Karpas-422 (cell line): ENCODE measurements at regions not wholly inside any gene's neighbourhood (a gene's known extent, or its start where the extent isn't known, plus 50 kb on each side); places are given as distances from the start of the nearest gene placed in this dataset.

Experiments used
- DNase-seq: peaks from one replicate; pipeline ENCODE4 v3.0.0-alpha.2; 2015
- H2AFZ ChIP-seq: fragments of 200-600 bp; sonication (generic); 2 replicates; pipeline ENCODE4 v1.6.1; 2014; ENCODE audit warnings: antibody characterized with exemption, low read length, mixed read lengths
- H3K27ac ChIP-seq: fragments of 200-600 bp; sonication (generic); 2 replicates; pipeline ENCODE4 v1.5.1; 2014; ENCODE audit warnings: mild to moderate bottlenecking, low read length, moderate library complexity
- H3K27me3 ChIP-seq: fragments of 200-600 bp; sonication (generic); 2 replicates; pipeline ENCODE4 v1.6.1; 2014; ENCODE audit warnings: low read length, mixed read lengths
- H3K36me3 ChIP-seq: fragments of 200-600 bp; sonication (generic); 2 replicates; pipeline ENCODE4 v1.6.1; 2014; ENCODE audit warnings: low read length, mixed read lengths; ENCODE audit not compliant: insufficient read depth
- H3K4me1 ChIP-seq: fragments of 200-600 bp; sonication (generic); 2 replicates; pipeline ENCODE4 v1.6.1; 2014; ENCODE audit warnings: mild to moderate bottlenecking, low read length, mixed read lengths
- H3K4me2 ChIP-seq: fragments of 200-600 bp; sonication (generic); 2 replicates; pipeline ENCODE4 v1.6.1; 2014; ENCODE audit warnings: low read length, low read depth, mild to moderate bottlenecking; ENCODE audit not compliant: poor library complexity, severe bottlenecking
- H3K4me3 ChIP-seq: fragments of 200-600 bp; sonication (generic); 2 replicates; pipeline ENCODE4 v1.5.1; 2014; ENCODE audit warnings: mild to moderate bottlenecking, antibody characterized with exemption, low read length, mixed read lengths
- H3K79me2 ChIP-seq: fragments of 200-600 bp; sonication (generic); 2 replicates; pipeline ENCODE4 v1.6.1; 2014; ENCODE audit warnings: mild to moderate bottlenecking, low read length, mixed read lengths
- H3K9ac ChIP-seq: fragments of 200-600 bp; sonication (generic); 2 replicates; pipeline ENCODE4 v1.6.0; 2014; ENCODE audit warnings: low read length
- H3K9me2 ChIP-seq: fragments of 200-600 bp; sonication (generic), shearing (Covaris generic); replicated peaks from 2 replicates; pipeline ENCODE4 v1.6.0; 2014; ENCODE audit warnings: mild to moderate bottlenecking, low read length, moderate library complexity; ENCODE audit not compliant: insufficient read depth
- H3K9me3 ChIP-seq: fragments of 300-700, 200-600 bp; sonication (generic); 2 replicates; pipeline ENCODE4 v1.6.1; 2014; ENCODE audit warnings: low read length, mixed read lengths
- H4K20me1 ChIP-seq: fragments of 200-600 bp; sonication (generic); 2 replicates; pipeline ENCODE4 v1.6.1; 2014; ENCODE audit warnings: mild to moderate bottlenecking, antibody characterized with exemption, low read length, low read depth; ENCODE audit not compliant: insufficient read depth

DNA sequence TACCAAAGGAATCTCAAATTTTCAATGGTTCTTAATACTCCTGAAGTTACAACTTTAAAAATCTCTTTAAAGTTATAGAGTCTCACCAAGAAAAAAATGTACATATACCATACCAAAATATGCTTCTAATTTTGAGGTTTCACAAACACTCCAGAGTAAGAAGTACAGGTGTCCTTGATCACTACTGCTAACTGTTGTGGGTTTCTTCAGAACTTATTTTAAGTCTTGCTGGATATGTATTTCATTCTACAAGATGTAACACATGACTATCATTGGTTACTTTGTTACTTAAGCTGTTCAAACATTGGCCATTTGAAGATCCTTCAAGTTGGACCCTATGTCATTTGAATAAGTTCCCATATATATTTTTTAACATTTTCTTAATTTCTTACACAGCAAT lies 808.0 kb downstream of the PCDH19 start:
- no peak for DNase-seq
- H3K27me3 ChIP-seq = no peaks in the 10 kb centered on the region
- no peak overlapping the region for H3K4me2 ChIP-seq
- no peaks in the 10 kb centered on the region for H3K36me3 ChIP-seq
- H2AFZ ChIP-seq = no peak overlapping the region
- no peaks in the 10 kb centered on the region for H4K20me1 ChIP-seq
- H3K9me3 ChIP-seq = peaks cover 3% of the 10 kb centered on the region; the same call in 1 of the 2 replicates
- no peak overlapping the region for H3K4me3 ChIP-seq
- H3K9me2 ChIP-seq = no peaks in the 10 kb centered on the region
- H3K27ac ChIP-seq = no peak overlapping the region
- H3K79me2 ChIP-seq = no peaks in the 10 kb centered on the region
- no peaks in the 10 kb centered on the region for H3K4me1 ChIP-seq
- no peak overlapping the region for H3K9ac ChIP-seq

DNA sequence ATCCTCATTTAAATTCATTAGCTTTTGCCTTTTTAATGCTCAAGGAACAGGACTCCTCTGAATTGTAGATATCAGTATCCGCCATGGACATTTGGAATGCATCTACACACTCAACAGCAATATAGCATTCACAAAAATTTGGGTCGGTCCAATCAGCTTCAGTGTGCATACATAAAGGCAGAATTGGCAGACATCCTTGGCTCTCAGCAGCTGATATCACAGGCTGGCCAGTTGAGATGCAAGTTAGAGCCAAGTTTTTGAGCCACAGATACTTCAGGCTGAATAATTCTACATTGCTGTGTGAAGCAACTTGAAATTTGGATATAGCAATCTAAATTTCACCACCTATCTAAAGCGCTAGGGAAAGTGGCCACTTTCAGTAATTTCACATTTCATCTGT lies 821.1 kb downstream of the PCDH19 start:
- DNase-seq = no peak
- Histone ChIP-seq H3K4me2 (no peak overlapping the region), H3K36me3 (no peaks in the 10 kb centered on the region), H3K4me3 (no peak overlapping the region), H3K9me3 (no peaks in the 10 kb centered on the region), H3K27ac (no peak overlapping the region), H3K9me2 (no peaks in the 10 kb centered on the region), H3K4me1 (no peaks in the 10 kb centered on the region), H3K27me3 (no peaks in the 10 kb centered on the region), H2AFZ (no peak overlapping the region), H4K20me1 (no peaks in the 10 kb centered on the region), H3K79me2 (no peaks in the 10 kb centered on the region), H3K9ac (no peak overlapping the region)

DNA sequence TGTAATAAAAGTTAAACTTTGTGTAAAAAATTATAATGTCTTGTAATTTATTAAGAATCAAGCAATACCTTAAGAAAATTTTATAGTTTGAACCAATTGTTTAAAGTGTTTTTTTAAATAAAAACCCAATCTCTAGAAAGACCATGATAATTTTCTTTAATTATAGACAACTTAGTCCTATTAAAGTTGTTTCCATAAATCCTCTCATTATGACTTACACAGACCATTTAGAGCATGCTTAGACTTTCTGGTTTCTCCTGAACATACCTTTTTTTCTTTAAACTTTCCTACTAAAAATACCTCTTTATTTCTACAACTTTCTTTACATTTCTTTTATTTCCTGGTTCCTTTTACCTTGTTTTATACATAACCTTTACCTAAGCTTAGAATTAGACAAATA lies 837.4 kb downstream of the PCDH19 start:
- no peaks in the 10 kb centered on the region for H3K4me1 ChIP-seq
- H3K4me2 ChIP-seq = no peak overlapping the region

DNA sequence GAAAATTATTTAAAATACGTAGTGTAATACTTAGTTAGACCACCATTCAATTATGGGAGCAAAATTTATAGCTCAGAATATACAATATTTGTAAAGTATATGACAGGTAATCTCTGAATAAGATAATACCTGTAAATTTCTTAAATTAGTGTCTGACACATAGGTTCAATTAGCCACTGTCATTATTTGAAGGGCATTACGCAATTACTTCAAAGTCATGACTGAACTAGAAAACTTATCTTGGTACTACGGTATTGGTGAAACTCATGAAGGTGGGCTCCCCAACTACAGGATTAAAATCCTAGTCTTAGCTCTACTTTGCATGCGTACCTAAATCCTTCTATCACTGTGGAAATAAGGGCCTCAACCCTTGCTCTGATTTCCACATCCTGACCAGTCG lies 860.7 kb downstream of the PCDH19 start:
- no peak overlapping the region for H3K27ac ChIP-seq
- DNase-seq = no peak
- peaks cover 21% of the 10 kb centered on the region; the same call in 1 of the 2 replicates for H3K9me3 ChIP-seq
- H3K9me2 ChIP-seq = no peaks in the 10 kb centered on the region
- no peak overlapping the region for H2AFZ ChIP-seq
- H3K4me3 ChIP-seq = no peak overlapping the region
- H3K79me2 ChIP-seq = no peaks in the 10 kb centered on the region
- H3K4me2 ChIP-seq = no peak overlapping the region
- no peaks in the 10 kb centered on the region for H3K4me1 ChIP-seq
- no peak overlapping the region for H3K9ac ChIP-seq
- H3K27me3 ChIP-seq = no peaks in the 10 kb centered on the region
- H4K20me1 ChIP-seq = no peaks in the 10 kb centered on the region
- H3K36me3 ChIP-seq = no peaks in the 10 kb centered on the region

More for the DNA sequence above, 837.4 kb downstream of the PCDH19 start:
- DNase-seq = no peak
- no peak overlapping the region for H3K9ac ChIP-seq
- no peak overlapping the region for H3K27ac ChIP-seq
- no peak overlapping the region for H2AFZ ChIP-seq
- no peak overlapping the region for H3K4me3 ChIP-seq
- no peaks in the 10 kb centered on the region for H3K9me2 ChIP-seq
- H3K79me2 ChIP-seq = no peaks in the 10 kb centered on the region
- peaks cover 27% of the 10 kb centered on the region for H3K9me3 ChIP-seq
- no peaks in the 10 kb centered on the region for H4K20me1 ChIP-seq
- H3K27me3 ChIP-seq = no peaks in the 10 kb centered on the region
- no peaks in the 10 kb centered on the region for H3K36me3 ChIP-seq

DNA sequence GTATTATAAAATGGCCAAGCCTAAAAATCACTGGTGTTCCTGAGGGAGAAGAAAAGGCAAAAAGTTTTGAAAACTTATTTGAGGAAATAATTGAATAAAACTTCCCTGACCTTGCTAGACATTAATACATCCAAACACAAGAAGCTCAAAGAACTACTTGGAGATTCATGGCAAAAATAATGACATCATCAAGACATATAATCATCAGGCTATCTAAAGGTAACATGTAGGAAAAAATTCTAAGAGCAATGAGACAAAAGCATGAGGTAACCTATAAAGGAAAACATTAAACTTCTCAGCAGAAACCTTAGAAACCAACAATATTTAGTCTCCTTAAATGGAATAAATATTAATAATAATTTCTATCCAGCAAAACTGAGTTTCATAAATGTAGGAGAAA lies 887.6 kb downstream of the PCDH19 start:
- Histone ChIP-seq H3K4me2 (no peak overlapping the region), H2AFZ (no peak overlapping the region), H3K9me3 (peaks cover 33% of the 10 kb centered on the region), H3K4me3 (no peak overlapping the region), H3K36me3 (no peaks in the 10 kb centered on the region), H3K27ac (no peak overlapping the region), H4K20me1 (no peaks in the 10 kb centered on the region), H3K79me2 (no peaks in the 10 kb centered on the region), H3K4me1 (no peaks in the 10 kb centered on the region), H3K9me2 (no peaks in the 10 kb centered on the region), H3K9ac (no peak overlapping the region), H3K27me3 (no peaks in the 10 kb centered on the region)
- DNase-seq = no peak

DNA sequence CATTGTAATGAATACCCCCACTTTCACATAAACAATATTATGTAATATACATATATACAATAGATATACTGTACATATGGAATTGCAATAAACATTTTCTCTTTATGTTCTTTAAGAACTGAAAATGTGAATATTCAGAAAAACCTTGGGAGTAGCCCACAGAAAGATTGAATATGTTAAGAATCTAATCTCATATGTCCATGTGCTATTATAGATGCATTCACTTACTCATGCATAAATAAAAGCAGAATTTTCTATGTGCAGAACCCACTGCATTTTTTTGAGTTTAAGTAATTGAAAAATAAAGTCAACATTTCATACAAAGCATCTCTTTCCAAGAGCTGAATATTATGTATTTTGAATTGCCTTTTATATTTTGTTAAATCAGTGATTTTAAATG lies 902.3 kb downstream of the PCDH19 start:
- H3K4me2 ChIP-seq = no peak overlapping the region
- no peaks in the 10 kb centered on the region for H3K4me1 ChIP-seq
- no peak overlapping the region for H3K4me3 ChIP-seq
- H3K27ac ChIP-seq = no peak overlapping the region
- H3K79me2 ChIP-seq = no peaks in the 10 kb centered on the region
- H2AFZ ChIP-seq = no peak overlapping the region
- H3K9ac ChIP-seq = no peak overlapping the region
- H3K9me3 ChIP-seq = peaks cover 6% of the 10 kb centered on the region; the same call in 1 of the 2 replicates
- no peaks in the 10 kb centered on the region for H3K27me3 ChIP-seq
- H4K20me1 ChIP-seq = no peaks in the 10 kb centered on the region
- DNase-seq = no peak
- no peaks in the 10 kb centered on the region for H3K9me2 ChIP-seq
- no peaks in the 10 kb centered on the region for H3K36me3 ChIP-seq

DNA sequence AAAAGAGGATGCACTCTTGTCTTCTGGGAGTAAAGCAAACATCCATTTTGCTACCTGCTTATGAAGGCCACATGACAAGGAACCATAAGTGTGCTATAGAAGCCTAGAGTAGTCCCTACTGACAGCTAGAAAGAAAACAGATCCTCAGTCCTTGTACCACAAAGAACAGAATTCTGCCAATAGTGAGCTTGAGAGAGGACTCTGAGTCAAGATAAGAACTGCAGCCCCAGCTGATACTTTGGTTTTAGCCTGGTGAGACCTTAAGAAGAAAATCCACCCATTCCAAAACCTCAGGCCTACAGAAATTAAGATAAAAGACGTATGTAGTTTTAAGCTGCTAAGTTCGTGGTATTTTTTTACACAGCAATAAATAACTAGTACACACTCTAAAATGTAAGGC lies 914.6 kb downstream of the PCDH19 start:
- Histone ChIP-seq H3K27ac (no peak overlapping the region), H3K36me3 (no peaks in the 10 kb centered on the region), H3K79me2 (no peaks in the 10 kb centered on the region), H3K9me2 (no peaks in the 10 kb centered on the region), H3K27me3 (no peaks in the 10 kb centered on the region), H3K4me3 (no peak overlapping the region), H3K9me3 (peaks cover 9% of the 10 kb centered on the region), H4K20me1 (no peaks in the 10 kb centered on the region), H3K4me2 (no peak overlapping the region), H3K9ac (no peak overlapping the region), H3K4me1 (no peaks in the 10 kb centered on the region), H2AFZ (no peak overlapping the region)
- no peak for DNase-seq

DNA sequence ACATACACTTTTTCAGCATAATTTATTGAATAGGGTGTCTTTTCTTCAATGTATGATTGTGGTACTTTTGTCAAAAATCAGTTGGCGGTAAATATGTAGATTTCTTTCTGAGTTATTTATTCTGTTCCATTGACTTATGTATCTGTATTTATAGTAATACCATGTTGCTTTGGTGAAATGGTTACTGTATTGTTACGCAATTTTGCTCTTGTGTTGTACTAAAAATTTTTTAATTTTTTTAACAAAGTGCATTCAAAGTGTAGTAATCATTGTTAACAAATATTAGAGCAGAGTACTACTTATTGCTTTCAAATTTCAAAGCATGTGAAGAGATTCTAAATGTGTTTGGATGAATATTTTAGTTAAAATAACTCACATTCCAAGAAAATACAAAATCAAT lies 915.4 kb downstream of the PCDH19 start:
- no peaks in the 10 kb centered on the region for H4K20me1 ChIP-seq
- H3K9ac ChIP-seq = no peak overlapping the region
- H3K9me2 ChIP-seq = no peaks in the 10 kb centered on the region
- no peak for DNase-seq
- peaks cover 12% of the 10 kb centered on the region for H3K9me3 ChIP-seq
- H3K36me3 ChIP-seq = no peaks in the 10 kb centered on the region
- no peaks in the 10 kb centered on the region for H3K27me3 ChIP-seq
- no peak overlapping the region for H3K4me2 ChIP-seq
- no peaks in the 10 kb centered on the region for H3K79me2 ChIP-seq
- no peak overlapping the region for H3K4me3 ChIP-seq
- no peaks in the 10 kb centered on the region for H3K4me1 ChIP-seq
- no peak overlapping the region for H2AFZ ChIP-seq
- no peak overlapping the region for H3K27ac ChIP-seq

DNA sequence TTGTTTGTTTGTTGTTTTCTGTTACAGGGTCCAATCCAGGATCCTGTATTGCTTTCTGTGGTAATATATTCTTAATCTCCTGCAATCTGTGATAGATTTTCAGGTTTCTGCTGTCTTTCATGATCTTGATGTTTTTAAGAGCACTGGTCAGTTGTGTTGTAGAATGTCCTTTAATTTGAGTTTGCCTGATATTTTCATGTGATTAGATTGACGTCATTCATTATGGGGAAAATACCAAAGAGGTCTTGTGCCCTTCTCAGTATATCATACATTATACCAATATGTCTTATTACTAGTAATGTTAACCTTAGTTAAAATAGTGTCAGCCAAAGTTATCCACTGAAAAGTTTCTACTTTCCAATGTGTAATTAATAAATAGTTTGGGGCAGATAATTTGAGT lies 929.3 kb downstream of the PCDH19 start:
- no peak overlapping the region for H3K4me3 ChIP-seq
- no peaks in the 10 kb centered on the region for H3K36me3 ChIP-seq
- H3K9me2 ChIP-seq = no peaks in the 10 kb centered on the region
- H3K4me1 ChIP-seq = no peaks in the 10 kb centered on the region
- DNase-seq = no peak
- no peak overlapping the region for H2AFZ ChIP-seq
- H4K20me1 ChIP-seq = no peaks in the 10 kb centered on the region
- H3K27ac ChIP-seq = no peak overlapping the region
- no peak overlapping the region for H3K4me2 ChIP-seq
- no peak overlapping the region for H3K9ac ChIP-seq
- no peaks in the 10 kb centered on the region for H3K79me2 ChIP-seq
- H3K27me3 ChIP-seq = no peaks in the 10 kb centered on the region
- H3K9me3 ChIP-seq = peaks cover 5% of the 10 kb centered on the region
